HG03108 (cell line): ENCODE measurements at regions not wholly inside any gene's neighbourhood (a gene's known extent, or its start where the extent isn't known, plus 50 kb on each side); places are given as distances from the start of the nearest gene placed in this dataset.

Experiments used
- ATAC-seq: cut with Tn5 transposase; IDR thresholded peaks from one replicate; pipeline ENCODE4 v1.9.1; 2021; ENCODE audit warnings: moderate library complexity; ENCODE audit not compliant: unreplicated experiment

GRCh38 chr18:46291149-46291548, 187.0 kb downstream of the HAUS1 start:
- no peak for ATAC-seq

GRCh38 chr18:46293742-46294181, 189.6 kb downstream of the HAUS1 start:
- ATAC-seq = no peak

- ATAC-seq = no peak
These were observed 190.1 kb downstream of the HAUS1 start for GRCh38 chr18:46294318-46294717.

- no peak for ATAC-seq
These were observed 190.6 kb downstream of the HAUS1 start for GRCh38 chr18:46294751-46295150.

GRCh38 chr18:46295416-46295815, 191.2 kb downstream of the HAUS1 start:
- no peak for ATAC-seq

GRCh38 chr18:46296656-46297055, 192.5 kb downstream of the HAUS1 start:
- ATAC-seq = no peak

- no peak for ATAC-seq
These were observed 192.9 kb downstream of the HAUS1 start for GRCh38 chr18:46297124-46297523.

- ATAC-seq = no peak
These were observed 193.4 kb downstream of the HAUS1 start for GRCh38 chr18:46297621-46298020.

GRCh38 chr18:46298511-46298910, 194.3 kb downstream of the HAUS1 start:
- ATAC-seq = no peak

GRCh38 chr18:46299465-46300008, 195.4 kb downstream of the HAUS1 start:
- ATAC-seq = no peak

- ATAC-seq = no peak
These were observed 196.9 kb downstream of the HAUS1 start for GRCh38 chr18:46301081-46301480.

- ATAC-seq = no peak
These were observed 197.4 kb downstream of the HAUS1 start for GRCh38 chr18:46301571-46301970.

GRCh38 chr18:46302528-46303485, 198.6 kb downstream of the HAUS1 start:
- no peak for ATAC-seq

- ATAC-seq = no peak
These were observed 206.1 kb downstream of the HAUS1 start for GRCh38 chr18:46310258-46310657.

- ATAC-seq = no peak
These were observed 206.6 kb downstream of the HAUS1 start for GRCh38 chr18:46310675-46311345.

- ATAC-seq = no peak
These were observed 207.3 kb downstream of the HAUS1 start for GRCh38 chr18:46311491-46311890.

GRCh38 chr18:46312221-46312620, 208.0 kb downstream of the HAUS1 start:
- no peak for ATAC-seq

- no peak for ATAC-seq
These were observed 209.3 kb downstream of the HAUS1 start for GRCh38 chr18:46313521-46313920.

GRCh38 chr18:46314011-46314410, 209.8 kb downstream of the HAUS1 start:
- ATAC-seq = no peak

GRCh38 chr18:46315161-46315560, 211.0 kb downstream of the HAUS1 start:
- no peak for ATAC-seq

- no peak for ATAC-seq
These were observed 214.2 kb downstream of the HAUS1 start for GRCh38 chr18:46318356-46318755.

GRCh38 chr18:46319783-46320182, 215.6 kb downstream of the HAUS1 start:
- no peak for ATAC-seq
